ENCODE measurements at regions not wholly inside any gene's neighbourhood (a gene's known extent, or its start where the extent isn't known, plus 50 kb on each side); places are given as distances from the start of the nearest gene placed in this dataset.

GRCh38 chr12:105506678-105507310 is 176.3 kb downstream of the C12orf75 start:
- Histone ChIP-seq H3K9me3 (ENCODE audit: low read length) (no peaks in the 10 kb centered on the region), H2AFZ (ENCODE audit: low read length) (no peak overlapping the region), H3K4me2 (ENCODE audit: low read length) (no peak overlapping the region), H3K79me2 (ENCODE audit: insufficient read depth, low read length) (no peaks in the 10 kb centered on the region), H3K4me1 (ENCODE audit: insufficient read depth, low read length, severe bottlenecking) (no peaks in the 10 kb centered on the region), H3K27me3 (ENCODE audit: insufficient read depth, low read length) (no peaks in the 10 kb centered on the region), H3K36me3 (ENCODE audit: insufficient read depth, low read length) (no peaks in the 10 kb centered on the region), H3K9me2 (ENCODE audit: low read depth, low read length) (no peaks in the 10 kb centered on the region), H3F3A (ENCODE audit: insufficient read depth, low read length) (no peaks in the 10 kb centered on the region), H3K27ac (ENCODE audit: low read depth, low read length, poor library complexity, severe bottlenecking) (no peak overlapping the region), H4K20me1 (ENCODE audit: insufficient read depth, low read length) (no peaks in the 10 kb centered on the region), H3K4me3 (ENCODE audit: low read depth, low read length, poor library complexity, severe bottlenecking) (no peak overlapping the region), H3K9ac (ENCODE audit: low read length) (no peak overlapping the region)
- TF ChIP-seq CTCF (IDR thresholded peaks at IDR 0.05; ENCODE audit: low read length) (no peak), EZH2 (IDR thresholded peaks at IDR 0.05; ENCODE audit: borderline replicate concordance, low read length) (no peak)

GRCh38 chr12:105507311-105508038 is 177.0 kb downstream of the C12orf75 start:
- H3K4me3 ChIP-seq (ENCODE audit: low read depth, low read length, poor library complexity, severe bottlenecking): no peak overlapping the region
- TF ChIP-seq EZH2 (IDR thresholded peaks at IDR 0.05; ENCODE audit: borderline replicate concordance, low read length): no peak
- TF ChIP-seq CTCF (IDR thresholded peaks at IDR 0.05; ENCODE audit: low read length): no peak
- H2AFZ ChIP-seq (ENCODE audit: low read length): no peak overlapping the region
- no peaks in the 10 kb centered on the region for H3K9me2 ChIP-seq (ENCODE audit: low read depth, low read length)
- H3K27me3 ChIP-seq (ENCODE audit: insufficient read depth, low read length): no peaks in the 10 kb centered on the region
- no peaks in the 10 kb centered on the region for H4K20me1 ChIP-seq (ENCODE audit: insufficient read depth, low read length)
- no peaks in the 10 kb centered on the region for H3K4me1 ChIP-seq (ENCODE audit: insufficient read depth, low read length, severe bottlenecking)
- no peaks in the 10 kb centered on the region for H3K79me2 ChIP-seq (ENCODE audit: insufficient read depth, low read length)
- no peaks in the 10 kb centered on the region for H3F3A ChIP-seq (ENCODE audit: insufficient read depth, low read length)
- no peak overlapping the region for H3K27ac ChIP-seq (ENCODE audit: low read depth, low read length, poor library complexity, severe bottlenecking)
- H3K4me2 ChIP-seq (ENCODE audit: low read length): no peak overlapping the region
- no peaks in the 10 kb centered on the region for H3K9me3 ChIP-seq (ENCODE audit: low read length)
- no peaks in the 10 kb centered on the region for H3K36me3 ChIP-seq (ENCODE audit: insufficient read depth, low read length)
- no peak overlapping the region for H3K9ac ChIP-seq (ENCODE audit: low read length)

GRCh38 chr12:105508096-105508495 is 177.6 kb downstream of the C12orf75 start:
- Histone ChIP-seq H3K36me3 (ENCODE audit: insufficient read depth, low read length) (no peaks in the 10 kb centered on the region), H3K4me1 (ENCODE audit: insufficient read depth, low read length, severe bottlenecking) (no peaks in the 10 kb centered on the region), H3K9ac (ENCODE audit: low read length) (no peak overlapping the region), H3K9me3 (ENCODE audit: low read length) (no peaks in the 10 kb centered on the region), H3K27me3 (ENCODE audit: insufficient read depth, low read length) (no peaks in the 10 kb centered on the region), H3K4me2 (ENCODE audit: low read length) (no peak overlapping the region), H3K4me3 (ENCODE audit: low read depth, low read length, poor library complexity, severe bottlenecking) (no peak overlapping the region), H3F3A (ENCODE audit: insufficient read depth, low read length) (no peaks in the 10 kb centered on the region), H3K79me2 (ENCODE audit: insufficient read depth, low read length) (no peaks in the 10 kb centered on the region), H3K27ac (ENCODE audit: low read depth, low read length, poor library complexity, severe bottlenecking) (no peak overlapping the region), H4K20me1 (ENCODE audit: insufficient read depth, low read length) (no peaks in the 10 kb centered on the region), H3K9me2 (ENCODE audit: low read depth, low read length) (no peaks in the 10 kb centered on the region), H2AFZ (ENCODE audit: low read length) (no peak overlapping the region)
- no peak for TF ChIP-seq EZH2 (IDR thresholded peaks at IDR 0.05; ENCODE audit: borderline replicate concordance, low read length)
- TF ChIP-seq CTCF (IDR thresholded peaks at IDR 0.05; ENCODE audit: low read length): no peak

Data from OCI-LY1 (cell line).